ENCODE measurements at regions not wholly inside any gene's neighbourhood (a gene's known extent, or its start where the extent isn't known, plus 50 kb on each side); places are given as distances from the start of the nearest gene placed in this dataset.

DNA sequence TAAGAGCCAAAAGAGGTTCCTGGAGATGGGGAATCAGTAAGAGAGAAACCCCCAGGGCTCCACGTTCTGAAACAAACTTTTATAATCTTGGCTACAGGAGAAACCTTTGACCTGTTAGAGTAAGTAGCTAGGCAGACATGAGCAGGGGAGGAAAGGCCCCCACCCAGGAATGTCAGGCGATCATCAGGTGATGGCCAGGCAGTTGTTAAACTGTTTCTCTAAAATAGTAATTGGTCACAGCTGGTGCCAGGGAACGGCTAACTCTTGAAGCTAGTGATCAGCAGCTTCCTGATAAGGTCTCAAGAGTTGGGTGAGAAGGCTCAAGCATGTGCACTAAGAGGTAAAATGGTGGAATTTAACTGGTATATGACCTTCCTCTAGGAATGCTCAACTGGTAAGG, 263.8 kb downstream of the HDGFL1 start:
- Histone ChIP-seq H3K27me3 (ENCODE audit: insufficient read depth, low read depth, low read length) (no peaks in the 10 kb centered on the region), H2AFZ (ENCODE audit: low read depth, low read length) (no peak overlapping the region), H3K4me3 (ENCODE audit: low read length) (no peak overlapping the region), H3F3A (ENCODE audit: insufficient read depth, low read length, poor library complexity, severe bottlenecking) (no peaks in the 10 kb centered on the region), H4K20me1 (ENCODE audit: insufficient read depth) (no peaks in the 10 kb centered on the region), H3K79me2 (replicated peaks; ENCODE audit: insufficient read depth, low read length) (no peaks in the 10 kb centered on the region), H3K36me3 (ENCODE audit: insufficient read depth, low read length) (no peaks in the 10 kb centered on the region), H3K9ac (ENCODE audit: low read length) (no peak overlapping the region), H3K9me2 (ENCODE audit: insufficient read depth, low read length) (no peaks in the 10 kb centered on the region), H3K4me2 (ENCODE audit: low read length) (no peak overlapping the region), H3K9me3 (ENCODE audit: low read length) (no peaks in the 10 kb centered on the region), H3K27ac (ENCODE audit: low read length) (no peak overlapping the region)
- TF ChIP-seq POLR2AphosphoS5 (IDR thresholded peaks at IDR 0.05) (no peak), EP300 (conservative IDR thresholded peaks at IDR 0.05; ENCODE audit: poor library complexity, severe bottlenecking) (no peak), EZH2 (IDR thresholded peaks at IDR 0.05; ENCODE audit: borderline replicate concordance, insufficient read depth, low read length, poor library complexity, severe bottlenecking) (no peak), SMC3 (conservative IDR thresholded peaks at IDR 0.05; ENCODE audit: poor library complexity) (no peak), RAD21 (conservative IDR thresholded peaks at IDR 0.05) (no peak)
- TF ChIP-seq, protein P1, sequence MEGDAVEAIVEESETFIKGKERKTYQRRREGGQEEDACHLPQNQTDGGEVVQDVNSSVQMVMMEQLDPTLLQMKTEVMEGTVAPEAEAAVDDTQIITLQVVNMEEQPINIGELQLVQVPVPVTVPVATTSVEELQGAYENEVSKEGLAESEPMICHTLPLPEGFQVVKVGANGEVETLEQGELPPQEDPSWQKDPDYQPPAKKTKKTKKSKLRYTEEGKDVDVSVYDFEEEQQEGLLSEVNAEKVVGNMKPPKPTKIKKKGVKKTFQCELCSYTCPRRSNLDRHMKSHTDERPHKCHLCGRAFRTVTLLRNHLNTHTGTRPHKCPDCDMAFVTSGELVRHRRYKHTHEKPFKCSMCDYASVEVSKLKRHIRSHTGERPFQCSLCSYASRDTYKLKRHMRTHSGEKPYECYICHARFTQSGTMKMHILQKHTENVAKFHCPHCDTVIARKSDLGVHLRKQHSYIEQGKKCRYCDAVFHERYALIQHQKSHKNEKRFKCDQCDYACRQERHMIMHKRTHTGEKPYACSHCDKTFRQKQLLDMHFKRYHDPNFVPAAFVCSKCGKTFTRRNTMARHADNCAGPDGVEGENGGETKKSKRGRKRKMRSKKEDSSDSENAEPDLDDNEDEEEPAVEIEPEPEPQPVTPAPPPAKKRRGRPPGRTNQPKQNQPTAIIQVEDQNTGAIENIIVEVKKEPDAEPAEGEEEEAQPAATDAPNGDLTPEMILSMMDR (IDR thresholded peaks at IDR 0.05; ENCODE audit: poor library complexity, severe bottlenecking), result no peak
- TF ChIP-seq, protein P2, sequence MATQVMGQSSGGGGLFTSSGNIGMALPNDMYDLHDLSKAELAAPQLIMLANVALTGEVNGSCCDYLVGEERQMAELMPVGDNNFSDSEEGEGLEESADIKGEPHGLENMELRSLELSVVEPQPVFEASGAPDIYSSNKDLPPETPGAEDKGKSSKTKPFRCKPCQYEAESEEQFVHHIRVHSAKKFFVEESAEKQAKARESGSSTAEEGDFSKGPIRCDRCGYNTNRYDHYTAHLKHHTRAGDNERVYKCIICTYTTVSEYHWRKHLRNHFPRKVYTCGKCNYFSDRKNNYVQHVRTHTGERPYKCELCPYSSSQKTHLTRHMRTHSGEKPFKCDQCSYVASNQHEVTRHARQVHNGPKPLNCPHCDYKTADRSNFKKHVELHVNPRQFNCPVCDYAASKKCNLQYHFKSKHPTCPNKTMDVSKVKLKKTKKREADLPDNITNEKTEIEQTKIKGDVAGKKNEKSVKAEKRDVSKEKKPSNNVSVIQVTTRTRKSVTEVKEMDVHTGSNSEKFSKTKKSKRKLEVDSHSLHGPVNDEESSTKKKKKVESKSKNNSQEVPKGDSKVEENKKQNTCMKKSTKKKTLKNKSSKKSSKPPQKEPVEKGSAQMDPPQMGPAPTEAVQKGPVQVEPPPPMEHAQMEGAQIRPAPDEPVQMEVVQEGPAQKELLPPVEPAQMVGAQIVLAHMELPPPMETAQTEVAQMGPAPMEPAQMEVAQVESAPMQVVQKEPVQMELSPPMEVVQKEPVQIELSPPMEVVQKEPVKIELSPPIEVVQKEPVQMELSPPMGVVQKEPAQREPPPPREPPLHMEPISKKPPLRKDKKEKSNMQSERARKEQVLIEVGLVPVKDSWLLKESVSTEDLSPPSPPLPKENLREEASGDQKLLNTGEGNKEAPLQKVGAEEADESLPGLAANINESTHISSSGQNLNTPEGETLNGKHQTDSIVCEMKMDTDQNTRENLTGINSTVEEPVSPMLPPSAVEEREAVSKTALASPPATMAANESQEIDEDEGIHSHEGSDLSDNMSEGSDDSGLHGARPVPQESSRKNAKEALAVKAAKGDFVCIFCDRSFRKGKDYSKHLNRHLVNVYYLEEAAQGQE (IDR thresholded peaks at IDR 0.05; ENCODE audit: borderline replicate concordance), result no peak

DNA sequence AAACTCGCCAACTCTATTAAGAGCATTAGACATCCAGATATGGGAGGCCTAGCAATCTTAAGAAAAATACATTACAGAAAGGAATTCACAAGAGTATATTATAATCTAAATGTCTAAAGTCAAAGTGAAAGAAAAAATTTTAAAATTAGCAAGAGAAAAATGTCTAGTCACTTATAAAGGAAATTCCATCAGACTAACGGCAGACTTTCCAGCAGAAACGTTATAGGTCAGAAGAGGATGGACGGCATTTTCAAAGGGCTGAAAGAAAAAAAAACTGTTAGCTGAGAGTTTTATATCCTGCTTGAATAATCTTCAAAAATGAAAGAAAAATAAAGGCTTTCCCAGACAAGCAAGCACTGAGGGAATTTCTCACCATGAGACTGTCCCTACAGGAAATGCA, 269.0 kb downstream of the HDGFL1 start:
- H3K4me3 ChIP-seq (ENCODE audit: low read length), result no peak overlapping the region
- H3K27ac ChIP-seq (ENCODE audit: low read length), result no peak overlapping the region
- H3K9ac ChIP-seq (ENCODE audit: low read length), result no peak overlapping the region
- H2AFZ ChIP-seq (ENCODE audit: low read depth, low read length), result no peak overlapping the region
- no peaks in the 10 kb centered on the region for H4K20me1 ChIP-seq (ENCODE audit: insufficient read depth)
- H3F3A ChIP-seq (ENCODE audit: insufficient read depth, low read length, poor library complexity, severe bottlenecking), result no peaks in the 10 kb centered on the region
- H3K79me2 ChIP-seq (replicated peaks; ENCODE audit: insufficient read depth, low read length), result no peaks in the 10 kb centered on the region
- TF ChIP-seq TAF1 (IDR thresholded peaks at IDR 0.05; ENCODE audit: low read depth) (no peak), POLR2AphosphoS5 (IDR thresholded peaks at IDR 0.05) (no peak), EZH2 (IDR thresholded peaks at IDR 0.05; ENCODE audit: borderline replicate concordance, insufficient read depth, low read length, poor library complexity, severe bottlenecking) (no peak), SMC3 (conservative IDR thresholded peaks at IDR 0.05; ENCODE audit: poor library complexity) (no peak), RAD21 (conservative IDR thresholded peaks at IDR 0.05) (no peak), EP300 (conservative IDR thresholded peaks at IDR 0.05; ENCODE audit: poor library complexity, severe bottlenecking) (no peak)
- TF ChIP-seq, protein P2 (IDR thresholded peaks at IDR 0.05; ENCODE audit: borderline replicate concordance), result no peak
- H3K27me3 ChIP-seq (ENCODE audit: insufficient read depth, low read depth, low read length), result no peaks in the 10 kb centered on the region
- no peaks in the 10 kb centered on the region for H3K36me3 ChIP-seq (ENCODE audit: insufficient read depth, low read length)
- H3K4me2 ChIP-seq (ENCODE audit: low read length), result no peak overlapping the region
- no peaks in the 10 kb centered on the region for H3K9me2 ChIP-seq (ENCODE audit: insufficient read depth, low read length)
- H3K9me3 ChIP-seq (ENCODE audit: low read length), result peaks cover 5% of the 10 kb centered on the region

All from neural cell (in vitro differentiated cells).